ENCODE measurements at regions not wholly inside any gene's neighbourhood (a gene's known extent, or its start where the extent isn't known, plus 50 kb on each side); places are given as distances from the start of the nearest gene placed in this dataset.

- DNase-seq = no peak
Measured at GRCh38 chr4:14064984-14065383, 437.5 kb upstream of the BOD1L1 start.

GRCh38 chr4:14065406-14065805, 437.9 kb upstream of the BOD1L1 start:
- no peak for DNase-seq

- DNase-seq = no peak
Measured at GRCh38 chr4:14066979-14067378, 439.5 kb upstream of the BOD1L1 start.

- DNase-seq = no peak
Measured at GRCh38 chr4:14069886-14070285, 442.4 kb upstream of the BOD1L1 start.

GRCh38 chr4:14070289-14070880, 442.9 kb upstream of the BOD1L1 start:
- DNase-seq = no peak

GRCh38 chr4:14072506-14072905, 445.0 kb upstream of the BOD1L1 start:
- no peak for DNase-seq

GRCh38 chr4:14076776-14077175, 449.3 kb upstream of the BOD1L1 start:
- DNase-seq = no peak

GRCh38 chr4:14078326-14078725, 450.8 kb upstream of the BOD1L1 start:
- no peak for DNase-seq

GRCh38 chr4:14079601-14080000, 452.1 kb upstream of the BOD1L1 start:
- no peak for DNase-seq

- no peak for DNase-seq
Measured at GRCh38 chr4:14083150-14083549, 455.6 kb upstream of the BOD1L1 start.

- DNase-seq = no peak
Measured at GRCh38 chr4:14084598-14084997, 457.1 kb upstream of the BOD1L1 start.

GRCh38 chr4:14087459-14087858, 459.9 kb upstream of the BOD1L1 start:
- no peak for DNase-seq

GRCh38 chr4:14087921-14088320, 460.4 kb upstream of the BOD1L1 start:
- DNase-seq = no peak

- no peak for DNase-seq
Measured at GRCh38 chr4:14091531-14091930, 464.0 kb upstream of the BOD1L1 start.

- no peak for DNase-seq
Measured at GRCh38 chr4:14091966-14092365, 464.4 kb upstream of the BOD1L1 start.

GRCh38 chr4:14092741-14093140, 465.2 kb upstream of the BOD1L1 start:
- DNase-seq = no peak

GRCh38 chr4:14095831-14096230, 468.3 kb upstream of the BOD1L1 start:
- no peak for DNase-seq

GRCh38 chr4:14096396-14096965, 469.0 kb upstream of the BOD1L1 start:
- DNase-seq = no peak

- DNase-seq = no peak
Measured at GRCh38 chr4:14100349-14100748, 472.8 kb upstream of the BOD1L1 start.

- no peak for DNase-seq
Measured at GRCh38 chr4:14110407-14110806, 482.9 kb upstream of the BOD1L1 start.

GRCh38 chr4:14111730-14112181, 484.2 kb upstream of the BOD1L1 start:
- DNase-seq = no peak

- no peak for DNase-seq
Measured at GRCh38 chr4:14115106-14115505, 487.6 kb upstream of the BOD1L1 start.

- no peak for DNase-seq
Measured at GRCh38 chr4:14117575-14118238, 490.2 kb upstream of the BOD1L1 start.

- DNase-seq = no peak
Measured at GRCh38 chr4:14124816-14125215, 497.3 kb upstream of the BOD1L1 start.
